IPS DF 19.7 (cell line): ENCODE measurements at regions not wholly inside any gene's neighbourhood (a gene's known extent, or its start where the extent isn't known, plus 50 kb on each side); places are given as distances from the start of the nearest gene placed in this dataset.
A peak's percentile ranks its signal among the peaks of the same experiment; 100 is the strongest.

ENCODE experiments used
- DNase-seq: peaks from one replicate; pipeline ENCODE4 v3.0.0-alpha.2; 2013; ENCODE audit warnings: low read depth, low spot score

DNA sequence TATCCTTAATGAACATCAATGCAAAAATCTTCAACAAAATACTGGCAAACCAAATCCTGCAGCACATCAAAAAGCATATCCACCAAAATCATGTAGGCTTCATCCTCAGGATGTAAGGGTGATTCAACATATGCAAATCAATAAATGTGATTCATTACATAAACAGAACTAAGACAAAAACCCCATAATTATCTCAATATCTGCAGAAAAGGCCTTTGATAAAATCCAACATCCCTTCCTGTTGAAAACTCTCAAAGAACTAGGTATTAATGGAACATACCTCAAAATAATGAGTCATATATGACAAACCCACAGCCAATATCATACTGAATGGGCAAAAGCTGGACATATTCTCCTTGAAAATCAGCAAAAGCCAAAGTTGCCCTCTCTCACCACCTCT, 54.6 kb upstream of the DEPDC1 start:
- no peak for DNase-seq

DNA sequence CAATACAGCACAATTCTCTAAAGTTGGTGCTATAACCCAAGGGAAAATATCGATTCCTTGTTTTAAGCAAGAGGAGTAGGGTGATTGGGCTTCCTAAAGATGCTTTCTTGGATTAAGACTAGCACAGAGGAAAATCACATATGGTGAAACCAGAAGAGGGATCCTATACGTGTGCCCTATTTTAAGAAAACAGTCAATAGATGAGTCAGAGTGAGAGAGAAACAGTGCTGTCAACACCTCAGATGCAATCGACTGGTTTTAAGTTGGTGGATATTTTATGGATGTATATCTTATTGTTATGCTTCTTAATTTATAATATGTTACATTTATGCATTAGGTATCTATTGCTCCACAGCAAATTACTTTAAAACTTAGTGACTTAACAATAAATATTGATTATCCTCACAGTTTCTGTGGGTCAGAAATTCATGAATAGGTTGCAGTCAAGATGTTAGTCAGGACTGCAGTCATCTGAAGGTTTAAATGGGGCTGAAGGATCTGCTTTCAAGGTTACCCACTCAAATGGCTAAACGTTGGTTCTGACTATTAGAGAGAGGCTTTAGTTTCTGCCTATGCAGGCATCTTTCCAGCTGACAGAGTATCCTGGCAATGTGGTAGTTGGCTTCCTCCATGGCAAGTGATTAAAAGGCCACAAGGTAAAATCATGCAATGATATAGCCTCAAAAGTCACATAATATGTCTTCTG, 61.6 kb upstream of the DEPDC1 start:
- DNase-seq: no peak

DNA sequence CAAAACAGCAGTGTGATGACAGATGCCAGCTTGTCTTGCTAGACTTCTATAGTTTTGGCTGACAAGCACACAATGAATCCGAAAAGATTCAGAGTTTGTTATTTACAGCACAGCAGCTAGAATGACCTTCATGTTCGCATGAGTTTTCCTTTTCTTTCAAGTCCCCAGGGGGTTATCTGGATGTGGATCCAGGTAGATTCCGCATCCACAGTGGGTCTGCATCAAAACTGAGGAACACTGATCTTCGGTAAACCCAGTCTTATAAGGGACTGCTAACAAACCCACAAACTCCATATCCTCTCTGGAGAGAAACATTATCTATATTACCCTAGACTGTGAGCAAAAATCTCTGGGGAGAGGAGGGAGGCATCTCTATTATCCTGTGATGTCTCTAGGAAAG, 69.0 kb upstream of the DEPDC1 start:
- no peak for DNase-seq

DNA sequence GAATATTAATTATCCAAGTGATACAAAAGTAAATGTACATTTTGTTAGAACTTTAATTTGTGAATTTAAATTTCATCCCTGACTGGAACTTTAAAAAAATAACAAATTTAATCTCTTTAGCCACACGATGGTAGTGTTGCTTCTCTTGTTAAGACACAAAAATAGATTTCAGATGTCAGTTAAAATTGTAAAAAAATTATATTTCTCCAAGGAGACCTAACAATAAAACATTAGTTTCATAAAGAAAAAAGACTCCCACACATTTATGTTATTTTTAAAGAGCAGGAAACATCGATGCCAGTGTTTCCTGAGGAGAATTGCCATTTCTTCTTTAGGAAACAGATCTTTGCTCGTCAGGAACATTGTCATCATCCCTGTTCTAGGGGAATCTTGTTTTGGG, 74.0 kb upstream of the DEPDC1 start:
- no peak for DNase-seq

DNA sequence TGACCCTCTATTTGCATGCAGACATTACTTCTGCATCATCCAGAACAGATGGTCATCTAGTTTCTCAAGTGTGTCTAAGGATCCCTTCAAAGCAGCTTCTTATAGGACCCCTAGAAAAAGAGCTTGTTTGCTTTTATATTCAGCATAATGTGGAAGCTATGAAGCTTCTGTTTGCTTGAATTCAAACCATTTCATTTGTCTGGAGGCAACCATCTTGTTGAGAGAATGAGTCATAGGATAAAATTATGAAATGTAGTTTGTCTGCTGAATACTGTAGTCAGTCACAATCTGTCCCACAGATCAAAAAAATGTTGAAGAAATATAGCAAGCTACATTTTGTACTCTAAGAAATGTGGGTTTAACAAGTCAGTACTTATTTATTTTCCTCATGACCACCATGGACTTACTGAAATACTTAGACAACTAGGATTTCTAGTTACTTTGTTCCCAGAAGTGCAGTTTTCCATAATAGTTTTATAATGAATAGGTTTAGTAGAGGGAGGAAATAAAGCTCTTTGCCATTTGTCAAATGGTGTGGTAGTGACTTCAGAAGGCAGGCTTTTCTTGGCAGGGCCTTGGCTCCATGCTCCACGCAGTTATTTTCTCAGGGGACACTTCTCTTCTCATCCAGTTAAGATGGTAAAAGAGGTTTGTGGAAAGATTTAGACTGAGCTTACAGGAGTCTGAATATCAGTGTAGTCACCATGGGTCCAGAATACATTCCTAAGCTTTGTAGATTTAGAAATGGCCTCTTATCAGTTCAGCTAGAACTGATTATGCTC, 74.8 kb upstream of the DEPDC1 start:
- DNase-seq: no peak

DNA sequence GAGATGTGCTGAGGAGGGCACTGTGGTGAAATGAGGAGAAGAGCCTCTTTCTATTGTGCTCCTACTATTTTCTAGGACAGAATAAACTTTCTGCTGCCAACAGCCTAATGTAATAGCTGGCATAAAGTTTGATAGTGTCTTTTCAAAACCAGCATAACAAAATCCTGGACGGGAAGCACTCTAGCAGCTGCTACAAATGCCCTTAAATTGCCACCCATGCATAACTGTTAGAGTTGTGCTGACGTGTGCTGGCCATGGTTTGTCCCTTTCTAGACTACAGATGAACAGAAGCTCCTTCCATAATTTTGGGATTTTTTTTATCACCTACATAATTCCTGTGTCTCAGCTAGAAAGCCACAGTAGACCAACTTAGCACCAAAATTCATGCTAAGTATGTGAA, 88.5 kb upstream of the DEPDC1 start:
- DNase-seq: no peak

DNA sequence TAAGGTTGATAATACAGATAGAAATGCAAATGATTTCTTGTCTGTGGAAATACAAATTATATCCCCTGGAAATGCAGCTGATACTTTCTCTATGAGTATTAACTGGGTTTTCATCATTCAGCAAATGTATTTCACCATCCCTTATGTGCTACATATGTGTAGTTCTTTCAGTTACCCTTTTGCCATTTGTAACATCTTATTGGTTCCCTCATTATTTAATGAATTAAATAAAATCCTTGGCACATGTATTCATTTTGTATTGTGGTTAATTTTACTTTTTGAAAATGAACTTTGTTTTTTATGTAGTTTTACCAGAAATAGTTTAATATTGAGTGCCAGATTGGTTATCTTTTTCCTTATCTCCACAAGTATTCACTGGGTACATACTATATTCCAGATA, 89.9 kb upstream of the DEPDC1 start:
- no peak for DNase-seq

DNA sequence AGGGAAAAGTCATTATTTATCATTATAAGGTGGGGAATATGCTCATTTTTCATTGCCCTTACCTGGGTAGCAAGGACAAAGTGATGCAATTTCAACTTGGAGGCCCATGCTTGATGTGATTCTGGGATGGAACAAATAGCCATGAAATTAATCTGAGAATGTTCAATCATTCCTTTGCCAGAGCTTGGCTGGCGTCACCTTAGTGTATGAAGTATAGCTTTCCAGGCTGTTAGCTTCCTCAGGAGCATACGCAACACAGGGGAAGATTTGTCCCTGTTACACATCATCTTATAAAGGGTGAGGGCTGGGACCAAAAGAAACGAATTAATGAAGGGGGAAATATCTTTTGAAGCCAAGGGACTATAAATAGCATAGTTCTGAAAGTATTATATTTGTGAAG, 91.4 kb upstream of the DEPDC1 start:
- DNase-seq: no peak

DNA sequence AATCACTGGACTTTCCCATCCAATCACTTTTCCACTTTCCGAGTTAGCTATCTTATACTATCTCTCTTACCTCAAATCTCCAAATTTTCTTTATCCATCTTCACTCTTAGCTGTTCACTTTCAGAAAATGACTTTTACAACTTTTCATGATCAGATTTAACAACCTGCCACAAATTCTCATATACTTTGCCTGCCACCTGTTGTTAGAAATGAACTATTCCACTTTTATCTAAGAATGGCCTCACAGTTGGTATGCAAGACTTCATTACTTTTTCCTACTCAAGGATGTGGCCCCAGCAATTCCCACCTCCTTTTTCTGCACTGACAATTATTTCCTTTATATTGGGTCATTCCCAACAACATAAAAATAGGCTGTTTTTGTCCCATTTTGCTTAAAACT, 93.6 kb upstream of the DEPDC1 start:
- DNase-seq: no peak

DNA sequence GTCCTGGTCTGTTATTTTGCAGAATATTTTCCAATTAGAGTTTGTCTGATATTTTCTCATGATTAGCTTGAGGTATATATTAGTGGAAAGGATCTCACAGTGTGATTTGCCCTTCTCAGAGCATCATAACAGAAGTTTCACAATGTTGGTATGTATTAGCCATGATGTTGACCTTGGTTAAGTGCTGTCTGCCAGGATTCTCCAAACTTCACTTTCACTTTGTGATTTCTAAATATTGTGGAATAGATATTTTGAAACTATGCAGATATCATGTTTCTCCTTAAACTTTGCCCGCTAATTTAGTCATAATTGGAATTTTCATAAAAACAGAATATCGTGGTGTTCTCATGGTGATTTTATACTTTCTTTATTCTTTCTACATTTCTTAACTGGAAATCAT, 98.0 kb upstream of the DEPDC1 start:
- no peak for DNase-seq

DNA sequence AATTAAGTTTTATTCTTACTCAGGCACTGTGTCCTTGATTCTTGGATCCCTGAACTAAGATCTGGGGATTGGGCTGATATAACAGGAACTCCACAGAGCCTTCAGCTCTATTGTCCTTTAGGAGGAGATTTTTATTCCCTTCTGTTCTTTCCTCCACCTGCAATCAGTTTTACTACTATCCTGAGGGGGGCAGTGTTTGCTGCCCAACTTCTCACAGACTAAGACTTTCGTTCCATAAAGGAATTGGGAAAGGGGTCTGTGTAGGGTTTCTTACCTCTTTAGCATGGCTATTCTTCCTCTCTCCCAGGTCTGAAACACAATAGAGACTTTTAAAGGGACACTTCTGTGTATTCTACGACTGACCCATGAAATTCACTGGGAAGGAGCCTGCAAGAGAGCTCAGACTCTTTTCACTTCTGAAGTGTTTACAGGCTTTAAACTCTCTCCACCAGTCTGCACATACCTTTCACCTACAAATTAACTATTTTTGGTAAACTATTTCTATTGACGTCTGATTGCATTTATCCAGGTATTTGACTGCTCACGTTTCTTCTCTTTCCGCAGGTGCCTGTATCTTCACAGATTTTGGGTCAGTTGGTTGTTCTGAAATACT, 103.3 kb upstream of the DEPDC1 start:
- DNase-seq: peak; percentile 72

DNA sequence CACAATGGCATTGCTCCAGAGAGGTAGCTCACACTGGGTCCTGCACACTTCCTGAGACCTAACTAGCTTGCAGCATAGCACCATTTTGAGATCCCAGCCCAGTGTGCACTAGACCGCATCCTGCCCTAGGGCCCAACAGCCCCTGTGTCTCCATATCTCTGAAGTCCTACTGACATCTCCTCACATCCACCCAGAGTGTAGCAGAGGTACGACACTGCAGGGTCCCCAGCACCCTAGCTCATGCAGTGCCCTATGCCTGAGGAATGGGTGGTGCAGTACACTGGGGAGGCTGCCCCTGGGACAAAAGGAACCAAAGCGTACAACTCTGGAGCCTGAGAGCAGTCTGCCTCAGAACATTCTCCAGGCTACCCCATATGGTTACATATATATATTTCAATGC, 111.4 kb upstream of the DEPDC1 start:
- no peak for DNase-seq

DNA sequence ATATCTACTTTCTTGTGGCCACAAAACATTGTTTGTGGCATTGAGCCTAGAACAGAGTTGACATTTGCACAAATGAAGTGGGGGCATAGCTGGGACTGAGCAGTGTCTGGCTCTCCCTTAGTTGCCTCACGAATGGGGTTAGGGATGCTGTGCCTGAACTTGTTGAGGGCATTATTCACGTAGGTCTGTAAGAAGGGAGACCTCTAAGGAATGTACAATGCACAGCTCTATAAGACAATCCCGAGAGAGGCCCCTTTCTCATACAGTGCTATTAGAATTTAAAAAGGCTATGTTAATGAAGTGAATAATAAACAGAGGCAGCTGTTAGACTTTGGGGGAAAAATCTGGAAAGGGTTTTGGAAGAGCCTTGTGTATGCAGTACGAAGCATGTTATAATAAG, 118.4 kb upstream of the DEPDC1 start:
- DNase-seq: peak; percentile 7

DNA sequence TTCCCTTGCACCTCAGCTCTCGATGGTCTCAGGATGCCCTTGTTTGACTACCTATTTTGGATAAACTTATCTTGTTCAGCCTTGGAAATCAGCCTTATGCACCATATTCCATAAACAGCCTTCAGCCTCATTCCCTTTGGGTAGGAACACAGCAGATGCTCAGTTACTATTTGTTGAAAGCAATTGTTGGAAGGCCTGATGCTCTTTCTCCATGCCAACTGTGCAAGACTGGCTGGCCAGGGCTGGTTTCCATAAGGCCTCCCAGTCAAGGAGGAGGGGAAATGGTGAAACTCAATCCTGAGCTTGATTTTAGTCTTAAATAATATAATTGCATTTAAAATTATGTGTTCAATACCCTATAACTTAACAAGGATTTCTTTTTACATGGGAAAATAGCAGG, 121.1 kb upstream of the DEPDC1 start:
- DNase-seq: no peak

DNA sequence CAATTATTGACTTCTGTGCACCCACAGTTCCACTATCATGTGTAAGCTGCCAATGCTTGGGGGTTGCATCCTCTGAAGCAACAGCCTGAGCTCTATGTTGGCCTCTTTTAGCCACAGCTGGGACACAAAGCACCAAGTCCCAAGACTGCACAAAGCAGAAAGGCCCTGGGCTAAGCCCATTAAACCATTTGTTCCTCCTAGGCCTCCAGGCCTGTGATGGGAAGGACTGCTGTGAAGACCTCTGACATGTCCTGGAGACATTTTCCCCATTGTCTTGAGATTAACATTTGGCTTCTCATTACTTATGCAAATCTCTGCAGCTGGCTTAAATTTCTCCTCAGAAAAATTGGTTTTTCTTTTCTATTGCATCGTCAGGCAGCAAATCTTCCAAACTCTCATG, 123.7 kb upstream of the DEPDC1 start:
- DNase-seq: no peak

DNA sequence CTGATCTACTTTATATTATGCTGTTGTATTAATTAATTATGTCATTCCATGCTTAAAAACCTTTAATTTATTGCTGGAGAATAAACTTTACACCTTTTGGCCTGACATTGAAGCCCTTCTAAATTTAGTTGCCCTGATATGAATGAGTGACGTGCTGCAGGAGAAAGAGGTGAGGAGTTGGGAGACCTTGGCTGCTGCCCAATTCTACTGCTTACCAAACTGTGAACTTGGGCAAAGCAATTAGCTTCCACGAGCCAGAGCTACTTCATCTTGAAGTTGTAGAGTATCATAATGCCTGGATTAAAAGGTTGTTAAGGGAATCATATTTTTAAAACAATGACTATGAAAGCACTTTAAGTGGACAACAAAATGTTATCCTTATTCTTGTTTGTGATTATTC, 126.8 kb upstream of the DEPDC1 start:
- DNase-seq: no peak

DNA sequence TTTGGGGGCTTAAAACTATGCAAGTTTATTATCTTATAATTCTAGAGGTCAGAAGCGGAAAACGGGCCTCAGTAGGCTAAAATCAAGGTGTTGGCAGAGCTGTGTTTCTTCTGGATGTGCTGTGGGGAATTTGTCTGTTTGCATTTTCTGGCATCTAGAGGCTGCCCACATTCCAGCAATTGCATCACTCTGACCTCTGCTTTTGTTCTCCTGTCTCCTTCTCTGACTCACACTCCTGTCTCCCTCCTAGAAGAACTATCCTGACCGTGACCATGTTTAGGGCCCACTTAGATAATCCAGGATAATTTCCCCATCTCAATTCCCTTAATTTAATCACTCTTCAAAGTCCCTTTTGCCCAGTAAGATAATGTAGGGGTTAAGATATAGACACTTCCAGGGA, 127.4 kb upstream of the DEPDC1 start:
- peak; percentile 28 for DNase-seq

DNA sequence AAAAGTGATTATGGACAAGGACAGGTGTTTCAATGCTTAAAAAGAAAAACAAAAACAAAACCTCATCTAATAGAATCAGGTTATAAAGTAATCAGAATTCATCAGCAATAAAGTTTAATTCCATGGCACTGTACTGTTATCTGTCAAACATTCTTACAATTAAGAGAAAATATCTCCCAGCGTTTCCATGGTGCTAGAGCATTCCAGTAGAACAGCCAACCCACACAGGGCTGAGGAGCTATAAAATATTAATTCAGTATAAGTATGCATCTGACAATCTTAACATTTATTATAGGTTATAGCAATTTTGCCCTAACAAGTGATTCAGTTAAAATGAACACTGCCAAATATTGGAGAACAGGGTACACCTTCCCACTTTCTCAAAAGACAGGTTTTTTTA, 128.7 kb upstream of the DEPDC1 start:
- DNase-seq: no peak

DNA sequence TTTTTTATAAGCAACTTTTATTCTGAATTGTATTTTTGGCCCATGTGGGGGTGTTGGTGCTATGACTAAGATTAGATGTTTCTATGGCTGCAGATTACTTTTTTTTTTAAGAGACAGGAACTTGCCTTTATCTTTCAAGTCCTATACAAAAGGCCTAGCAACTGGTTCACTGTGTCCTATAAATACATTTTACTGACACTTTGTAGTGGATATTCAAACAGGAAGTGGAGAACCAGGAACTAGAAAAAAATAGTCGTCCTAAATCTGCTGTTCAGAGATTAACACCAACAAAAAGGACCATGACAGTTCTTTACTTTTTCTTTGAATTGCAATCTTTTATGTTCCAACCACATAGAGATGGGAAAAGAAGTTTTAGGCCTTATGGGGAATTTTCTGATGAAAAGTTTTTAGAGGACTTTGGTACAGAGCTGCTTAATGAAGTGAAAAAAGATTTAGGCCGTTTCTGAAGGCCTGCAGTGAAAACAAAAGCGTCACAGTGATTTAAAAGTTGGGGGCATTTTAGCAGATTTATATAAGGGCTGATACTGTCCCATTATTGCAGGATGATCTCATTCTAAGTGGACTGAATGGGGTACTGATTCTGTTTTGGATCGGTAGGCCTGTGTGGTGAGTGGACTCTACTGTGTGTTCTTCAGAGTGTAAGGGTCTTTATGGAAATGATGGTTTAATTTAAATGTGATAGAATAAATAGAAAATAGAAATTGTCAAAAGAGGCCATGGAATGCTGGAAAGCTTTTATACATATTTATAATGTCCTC, 136.4 kb upstream of the DEPDC1 start:
- DNase-seq: no peak

DNA sequence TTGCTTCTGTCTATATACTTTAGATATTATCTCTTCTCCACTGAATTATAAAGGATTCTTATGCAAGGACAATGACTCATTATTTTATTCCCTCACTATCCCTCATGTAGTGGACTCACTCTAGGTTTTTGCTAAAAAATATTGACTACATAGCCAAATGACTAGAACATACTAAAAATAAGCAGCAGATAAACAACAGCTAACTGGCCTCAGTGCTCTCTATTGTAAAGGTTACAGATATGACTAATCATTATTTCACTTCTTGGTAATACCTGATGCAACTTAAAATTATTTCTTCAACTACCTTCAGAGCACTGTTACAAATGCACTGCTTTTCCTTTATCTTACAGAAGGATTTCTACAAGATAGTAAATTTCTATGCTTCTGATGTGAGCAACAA, 147.6 kb upstream of the DEPDC1 start:
- DNase-seq: no peak

DNA sequence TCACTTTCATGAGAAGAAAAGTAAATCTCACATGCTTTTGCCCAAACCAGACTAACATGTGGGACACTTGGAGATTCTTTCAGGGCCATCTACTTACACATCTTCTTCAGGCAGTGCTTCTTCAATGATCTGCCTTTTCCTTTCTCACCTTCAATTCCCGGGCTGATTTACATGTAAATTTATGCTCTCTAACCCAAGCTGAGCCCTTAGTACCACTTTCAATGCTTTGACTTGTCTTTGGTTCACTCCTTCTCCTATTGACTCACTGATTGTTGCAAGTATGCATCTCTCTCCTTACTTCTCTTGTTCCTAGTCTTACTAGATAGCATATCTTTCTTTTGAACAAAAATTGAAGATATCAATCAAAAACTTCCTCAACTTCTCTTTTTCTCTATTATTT, 154.2 kb upstream of the DEPDC1 start:
- DNase-seq: no peak

DNA sequence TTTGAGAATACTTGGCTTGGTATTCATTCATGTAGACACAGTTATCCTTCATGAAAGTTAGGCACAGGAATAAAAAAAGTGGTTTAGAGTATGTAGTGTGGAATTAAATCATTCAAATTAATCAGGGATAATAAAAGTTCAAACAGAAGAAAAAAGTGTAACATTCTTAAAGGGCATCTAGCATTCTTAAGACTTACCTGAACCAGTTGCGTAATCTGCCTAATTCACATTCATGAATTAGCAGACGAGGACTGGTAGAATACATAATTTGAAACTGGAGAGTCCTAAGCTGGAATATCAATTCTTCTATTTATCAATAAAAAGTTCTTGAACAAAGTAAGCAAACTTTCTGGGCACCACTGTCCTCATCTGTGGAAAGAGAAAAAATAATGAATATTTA, 157.0 kb upstream of the DEPDC1 start:
- no peak for DNase-seq
